ENCODE measurements at regions not wholly inside any gene's neighbourhood (a gene's known extent, or its start where the extent isn't known, plus 50 kb on each side); places are given as distances from the start of the nearest gene placed in this dataset.

DNA sequence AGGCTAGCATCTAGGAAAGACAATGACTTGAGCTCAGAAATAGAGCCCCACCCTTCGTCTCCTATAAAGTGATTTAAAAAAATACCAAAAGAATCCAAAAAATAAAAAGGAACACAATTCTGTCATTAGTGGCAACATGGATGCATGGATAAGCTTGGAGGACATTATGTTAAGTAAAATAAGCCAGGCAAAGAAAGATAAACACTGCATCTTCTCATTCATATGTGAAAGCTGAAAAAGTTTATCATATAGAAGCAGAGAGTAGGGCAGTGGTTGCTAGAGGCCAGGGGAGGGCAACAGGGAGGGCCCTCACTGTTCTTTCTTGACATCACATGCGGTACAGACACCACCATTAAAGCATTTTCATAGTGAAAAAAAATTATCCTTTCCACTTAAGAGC is 220.9 kb upstream of the TRPC7 start:
- TF ChIP-seq, protein P1, sequence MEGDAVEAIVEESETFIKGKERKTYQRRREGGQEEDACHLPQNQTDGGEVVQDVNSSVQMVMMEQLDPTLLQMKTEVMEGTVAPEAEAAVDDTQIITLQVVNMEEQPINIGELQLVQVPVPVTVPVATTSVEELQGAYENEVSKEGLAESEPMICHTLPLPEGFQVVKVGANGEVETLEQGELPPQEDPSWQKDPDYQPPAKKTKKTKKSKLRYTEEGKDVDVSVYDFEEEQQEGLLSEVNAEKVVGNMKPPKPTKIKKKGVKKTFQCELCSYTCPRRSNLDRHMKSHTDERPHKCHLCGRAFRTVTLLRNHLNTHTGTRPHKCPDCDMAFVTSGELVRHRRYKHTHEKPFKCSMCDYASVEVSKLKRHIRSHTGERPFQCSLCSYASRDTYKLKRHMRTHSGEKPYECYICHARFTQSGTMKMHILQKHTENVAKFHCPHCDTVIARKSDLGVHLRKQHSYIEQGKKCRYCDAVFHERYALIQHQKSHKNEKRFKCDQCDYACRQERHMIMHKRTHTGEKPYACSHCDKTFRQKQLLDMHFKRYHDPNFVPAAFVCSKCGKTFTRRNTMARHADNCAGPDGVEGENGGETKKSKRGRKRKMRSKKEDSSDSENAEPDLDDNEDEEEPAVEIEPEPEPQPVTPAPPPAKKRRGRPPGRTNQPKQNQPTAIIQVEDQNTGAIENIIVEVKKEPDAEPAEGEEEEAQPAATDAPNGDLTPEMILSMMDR (IDR thresholded peaks at IDR 0.05): no peak
- TF ChIP-seq EZH2 (IDR thresholded peaks at IDR 0.05): no peak
- no peak for TF ChIP-seq EZH2phosphoT487 (IDR thresholded peaks at IDR 0.05)

Measured in neural progenitor cell (in vitro differentiated cells).